Esophagus squamous epithelium (tissue), 4 donors: ENCODE measurements at regions not wholly inside any gene's neighbourhood (a gene's known extent, or its start where the extent isn't known, plus 50 kb on each side); places are given as distances from the start of the nearest gene placed in this dataset.

Source experiments
- POLR2A ChIP-seq, 4 donors: fragments of 450-650 bp; IDR thresholded peaks; one replicate each; pipeline ENCODE4 v1.6.1; 2017; ENCODE audit warnings: antibody characterized with exemption in 4 of 4, mild to moderate bottlenecking in 4 of 4, moderate library complexity in 3 of 4
- TF ChIP-seq, protein P1 (sequence below), 6 experiments: fragments of 450-650 bp in 4 of 6; fragments of 200-600 bp in 2 of 6; sonication (generic) in 2 of 6; IDR thresholded peaks; one replicate each; pipeline ENCODE4 v1.5.1; 2016 to 2019; ENCODE audit warnings: antibody characterized with exemption in 6 of 6, mild to moderate bottlenecking in 4 of 6, moderate library complexity in 4 of 6

- TF ChIP-seq, protein P1, sequence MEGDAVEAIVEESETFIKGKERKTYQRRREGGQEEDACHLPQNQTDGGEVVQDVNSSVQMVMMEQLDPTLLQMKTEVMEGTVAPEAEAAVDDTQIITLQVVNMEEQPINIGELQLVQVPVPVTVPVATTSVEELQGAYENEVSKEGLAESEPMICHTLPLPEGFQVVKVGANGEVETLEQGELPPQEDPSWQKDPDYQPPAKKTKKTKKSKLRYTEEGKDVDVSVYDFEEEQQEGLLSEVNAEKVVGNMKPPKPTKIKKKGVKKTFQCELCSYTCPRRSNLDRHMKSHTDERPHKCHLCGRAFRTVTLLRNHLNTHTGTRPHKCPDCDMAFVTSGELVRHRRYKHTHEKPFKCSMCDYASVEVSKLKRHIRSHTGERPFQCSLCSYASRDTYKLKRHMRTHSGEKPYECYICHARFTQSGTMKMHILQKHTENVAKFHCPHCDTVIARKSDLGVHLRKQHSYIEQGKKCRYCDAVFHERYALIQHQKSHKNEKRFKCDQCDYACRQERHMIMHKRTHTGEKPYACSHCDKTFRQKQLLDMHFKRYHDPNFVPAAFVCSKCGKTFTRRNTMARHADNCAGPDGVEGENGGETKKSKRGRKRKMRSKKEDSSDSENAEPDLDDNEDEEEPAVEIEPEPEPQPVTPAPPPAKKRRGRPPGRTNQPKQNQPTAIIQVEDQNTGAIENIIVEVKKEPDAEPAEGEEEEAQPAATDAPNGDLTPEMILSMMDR (IDR thresholded peaks at IDR 0.05): no peak
- TF ChIP-seq POLR2A (IDR thresholded peaks at IDR 0.05): no peak
Measured at GRCh38 chr12:28036940-28037339, 64.4 kb upstream of the PTHLH start.
